NCI-H187 treated with DMSO at 0.1 percent for 48 hours (cell line): ENCODE measurements at regions not wholly inside any gene's neighbourhood (a gene's known extent, or its start where the extent isn't known, plus 50 kb on each side); places are given as distances from the start of the nearest gene placed in this dataset.
"Not testable (repeated sequence)": the region's sequence is repeated elsewhere in the genome, so short reads cannot be mapped to it uniquely, and the experiment has no call there.

Experiments
- DNase-seq: peaks from one replicate; lab custom pipeline; 2025; lab: John Stamatoyannopoulos, UW

- no peak for DNase-seq
Measured at GRCh38 chr3:166522017-166522416, 684.8 kb upstream of the BCHE start.

- DNase-seq: no peak
Measured at GRCh38 chr3:166519443-166519842, 682.2 kb upstream of the BCHE start.

GRCh38 chr3:166518040-166518439 is 680.8 kb upstream of the BCHE start:
- DNase-seq: no peak

GRCh38 chr3:166510382-166510781 is 673.2 kb upstream of the BCHE start:
- DNase-seq: no peak

GRCh38 chr3:166500420-166500819 is 663.2 kb upstream of the BCHE start:
- not testable (repeated sequence) for DNase-seq

GRCh38 chr3:166499636-166500035 is 662.4 kb upstream of the BCHE start:
- DNase-seq: no peak

GRCh38 chr3:166498446-166498845 is 661.2 kb upstream of the BCHE start:
- DNase-seq: no peak

- DNase-seq: no peak
Measured at GRCh38 chr3:166489826-166490225, 652.6 kb upstream of the BCHE start.

GRCh38 chr3:166488977-166489672 is 651.9 kb upstream of the BCHE start:
- no peak for DNase-seq

- DNase-seq: no peak
Measured at GRCh38 chr3:166484470-166484869, 647.2 kb upstream of the BCHE start.

- DNase-seq: no peak
Measured at GRCh38 chr3:166481340-166481739, 644.1 kb upstream of the BCHE start.

- DNase-seq: no peak
Measured at GRCh38 chr3:166478356-166478755, 641.1 kb upstream of the BCHE start.

- no peak for DNase-seq
Measured at GRCh38 chr3:166473501-166473900, 636.3 kb upstream of the BCHE start.

GRCh38 chr3:166472015-166472414 is 634.8 kb upstream of the BCHE start:
- DNase-seq: no peak

- DNase-seq: no peak
Measured at GRCh38 chr3:166471074-166471767, 634.0 kb upstream of the BCHE start.

- DNase-seq: no peak
Measured at GRCh38 chr3:166462891-166463470, 625.8 kb upstream of the BCHE start.

GRCh38 chr3:166461626-166462025 is 624.4 kb upstream of the BCHE start:
- DNase-seq: no peak

- no peak for DNase-seq
Measured at GRCh38 chr3:166457382-166457781, 620.2 kb upstream of the BCHE start.

- no peak for DNase-seq
Measured at GRCh38 chr3:166456286-166456685, 619.1 kb upstream of the BCHE start.

GRCh38 chr3:166455744-166456143 is 618.5 kb upstream of the BCHE start:
- DNase-seq: no peak

GRCh38 chr3:166453478-166453877 is 616.3 kb upstream of the BCHE start:
- no peak for DNase-seq

GRCh38 chr3:166451997-166452396 is 614.8 kb upstream of the BCHE start:
- DNase-seq: no peak

GRCh38 chr3:166447513-166447912 is 610.3 kb upstream of the BCHE start:
- no peak for DNase-seq
